NCI-H1694 treated with DMSO at 0.1 percent for 48 hours (cell line): ENCODE measurements at regions not wholly inside any gene's neighbourhood (a gene's known extent, or its start where the extent isn't known, plus 50 kb on each side); places are given as distances from the start of the nearest gene placed in this dataset.
"Not testable (repeated sequence)": the region's sequence is repeated elsewhere in the genome, so short reads cannot be mapped to it uniquely, and the experiment has no call there.

Source experiments
- DNase-seq: peaks from one replicate; lab custom pipeline; 2025; lab: John Stamatoyannopoulos, UW

GRCh38 chr5:121665542-121665941 is 186.1 kb upstream of the FTMT start:
- DNase-seq = not testable (repeated sequence)

GRCh38 chr5:121667292-121667691 is 184.4 kb upstream of the FTMT start:
- no peak for DNase-seq

- no peak for DNase-seq
These were observed 183.0 kb upstream of the FTMT start for GRCh38 chr5:121668635-121669034.

- DNase-seq = no peak
These were observed 180.1 kb upstream of the FTMT start for GRCh38 chr5:121671624-121672023.

- no peak for DNase-seq
These were observed 175.8 kb upstream of the FTMT start for GRCh38 chr5:121675924-121676323.

- DNase-seq = no peak
These were observed 170.3 kb upstream of the FTMT start for GRCh38 chr5:121681229-121681855.

- no peak for DNase-seq
These were observed 163.6 kb upstream of the FTMT start for GRCh38 chr5:121688126-121688525.

- no peak for DNase-seq
These were observed 162.9 kb upstream of the FTMT start for GRCh38 chr5:121688781-121689180.

- no peak for DNase-seq
These were observed 160.2 kb upstream of the FTMT start for GRCh38 chr5:121691478-121691877.

GRCh38 chr5:121692158-121692557 is 159.5 kb upstream of the FTMT start:
- DNase-seq = no peak

GRCh38 chr5:121693864-121694263 is 157.8 kb upstream of the FTMT start:
- no peak for DNase-seq

GRCh38 chr5:121695307-121695706 is 156.4 kb upstream of the FTMT start:
- DNase-seq = no peak

GRCh38 chr5:121698690-121699089 is 153.0 kb upstream of the FTMT start:
- no peak for DNase-seq

- DNase-seq = no peak
These were observed 150.0 kb upstream of the FTMT start for GRCh38 chr5:121701731-121702130.

- DNase-seq = no peak
These were observed 149.0 kb upstream of the FTMT start for GRCh38 chr5:121702682-121703081.

- DNase-seq = no peak
These were observed 147.4 kb upstream of the FTMT start for GRCh38 chr5:121704291-121704690.

- DNase-seq = no peak
These were observed 145.0 kb upstream of the FTMT start for GRCh38 chr5:121706686-121707085.

GRCh38 chr5:121707178-121707577 is 144.5 kb upstream of the FTMT start:
- no peak for DNase-seq

GRCh38 chr5:121711416-121711815 is 140.3 kb upstream of the FTMT start:
- no peak for DNase-seq

GRCh38 chr5:121719255-121719654 is 132.4 kb upstream of the FTMT start:
- no peak for DNase-seq

GRCh38 chr5:121725450-121725849 is 126.2 kb upstream of the FTMT start:
- no peak for DNase-seq

- DNase-seq = no peak
These were observed 124.7 kb upstream of the FTMT start for GRCh38 chr5:121726991-121727390.

- no peak for DNase-seq
These were observed 120.3 kb upstream of the FTMT start for GRCh38 chr5:121731377-121731776.

- no peak for DNase-seq
These were observed 116.1 kb upstream of the FTMT start for GRCh38 chr5:121735618-121736017.

GRCh38 chr5:121737120-121737519 is 114.6 kb upstream of the FTMT start:
- DNase-seq = no peak
